ENCODE measurements at regions not wholly inside any gene's neighbourhood (a gene's known extent, or its start where the extent isn't known, plus 50 kb on each side); places are given as distances from the start of the nearest gene placed in this dataset.

DNA sequence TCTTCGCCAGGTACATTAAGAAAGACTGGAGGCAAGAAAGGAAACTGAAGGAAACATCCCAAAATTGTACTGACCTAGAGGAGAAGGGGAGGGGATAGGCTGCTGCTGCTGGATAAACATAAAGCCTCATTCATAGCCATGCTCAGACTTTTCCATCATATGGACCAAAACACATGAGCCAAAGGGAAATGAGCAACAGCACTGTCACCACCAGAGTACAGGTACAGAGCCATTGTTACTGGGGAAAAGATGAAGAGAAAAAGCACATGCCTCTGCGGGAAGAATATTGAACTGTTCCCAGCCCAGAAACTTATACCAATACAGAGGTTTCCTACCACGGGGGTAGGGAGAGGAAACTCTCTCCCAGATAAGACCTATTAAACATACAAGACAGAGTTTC, 861.9 kb downstream of the NTRK3 start:
- DNase-seq (no peak), ATAC-seq (no peak)
- TF ChIP-seq, protein P1, sequence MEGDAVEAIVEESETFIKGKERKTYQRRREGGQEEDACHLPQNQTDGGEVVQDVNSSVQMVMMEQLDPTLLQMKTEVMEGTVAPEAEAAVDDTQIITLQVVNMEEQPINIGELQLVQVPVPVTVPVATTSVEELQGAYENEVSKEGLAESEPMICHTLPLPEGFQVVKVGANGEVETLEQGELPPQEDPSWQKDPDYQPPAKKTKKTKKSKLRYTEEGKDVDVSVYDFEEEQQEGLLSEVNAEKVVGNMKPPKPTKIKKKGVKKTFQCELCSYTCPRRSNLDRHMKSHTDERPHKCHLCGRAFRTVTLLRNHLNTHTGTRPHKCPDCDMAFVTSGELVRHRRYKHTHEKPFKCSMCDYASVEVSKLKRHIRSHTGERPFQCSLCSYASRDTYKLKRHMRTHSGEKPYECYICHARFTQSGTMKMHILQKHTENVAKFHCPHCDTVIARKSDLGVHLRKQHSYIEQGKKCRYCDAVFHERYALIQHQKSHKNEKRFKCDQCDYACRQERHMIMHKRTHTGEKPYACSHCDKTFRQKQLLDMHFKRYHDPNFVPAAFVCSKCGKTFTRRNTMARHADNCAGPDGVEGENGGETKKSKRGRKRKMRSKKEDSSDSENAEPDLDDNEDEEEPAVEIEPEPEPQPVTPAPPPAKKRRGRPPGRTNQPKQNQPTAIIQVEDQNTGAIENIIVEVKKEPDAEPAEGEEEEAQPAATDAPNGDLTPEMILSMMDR (IDR thresholded peaks at IDR 0.05), result no peak
- no peak for TF ChIP-seq POLR2A (IDR thresholded peaks at IDR 0.05)
- H3K27me3 ChIP-seq, result no peaks in the 10 kb centered on the region
- H3K4me3 ChIP-seq, result no peak overlapping the region
- no peaks in the 10 kb centered on the region for H3K4me1 ChIP-seq
- intact Hi-C loops (cut with DNase I), result no loop called here
- no peak overlapping the region for H3K27ac ChIP-seq
- no peaks in the 10 kb centered on the region for H3K36me3 ChIP-seq (replicated peaks in 1 of 2; ENCODE audit: insufficient read depth in 1 of 2, low read depth in 2 of 2)
- no peaks in the 10 kb centered on the region for H3K9me3 ChIP-seq
- WGBS, 2 donors, result 41 to 46% methylated on average over 3 of the region's 3 CpGs

DNA sequence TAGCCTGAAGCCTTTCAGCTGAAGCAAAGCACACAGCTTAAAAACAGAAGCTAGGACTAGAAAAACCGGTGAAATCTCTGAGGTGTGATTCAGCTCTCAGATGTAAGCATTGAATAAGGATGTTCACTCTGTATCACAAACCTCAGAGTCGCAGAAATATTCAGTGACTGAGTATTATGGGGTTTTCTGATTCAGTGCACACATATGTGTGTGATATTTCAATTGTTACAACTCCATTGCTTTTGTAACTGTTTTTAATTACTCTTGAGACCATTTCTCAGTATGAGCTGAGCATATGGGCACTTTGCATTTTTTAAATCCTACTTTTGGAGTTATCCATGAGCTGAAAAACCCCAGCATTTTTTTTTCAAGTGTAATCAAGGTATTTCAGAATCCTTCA, 868.8 kb downstream of the NTRK3 start:
- WGBS, 2 donors, result 54 to 55% methylated on average over 2 of the region's 2 CpGs
- ATAC-seq (no peak), DNase-seq (no peak)
- Histone ChIP-seq H3K4me3 (no peak overlapping the region), H3K36me3 (replicated peaks in 1 of 2; ENCODE audit: insufficient read depth in 1 of 2, low read depth in 2 of 2) (no peaks in the 10 kb centered on the region), H3K9me3 (no peaks in the 10 kb centered on the region), H3K27ac (no peak overlapping the region), H3K4me1 (no peaks in the 10 kb centered on the region), H3K27me3 (no peaks in the 10 kb centered on the region)
- intact Hi-C loops (cut with DNase I), result no loop called here
- no peak for TF ChIP-seq POLR2A (IDR thresholded peaks at IDR 0.05)
- TF ChIP-seq, protein P1 (IDR thresholded peaks at IDR 0.05), result no peak

DNA sequence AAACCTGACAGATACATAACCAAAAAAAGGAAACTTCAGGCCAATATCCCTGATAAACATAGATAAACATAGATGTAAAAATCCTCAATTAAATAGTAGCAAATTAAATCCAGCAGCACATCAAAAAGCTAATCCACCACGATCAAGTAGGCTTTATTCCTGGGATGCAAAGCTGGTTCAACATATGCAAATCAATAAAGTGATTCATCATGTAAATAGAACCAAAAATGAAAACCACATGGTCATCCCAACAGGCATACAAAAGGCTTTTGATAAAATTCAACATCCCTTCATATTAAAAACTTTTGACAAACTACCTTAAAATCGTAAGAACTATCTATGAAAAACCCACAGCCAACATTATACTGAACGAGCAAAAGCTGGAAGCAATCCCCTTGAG, 882.2 kb downstream of the NTRK3 start:
- Histone ChIP-seq H3K4me3 (no peak overlapping the region), H3K36me3 (replicated peaks in 1 of 2; ENCODE audit: insufficient read depth in 1 of 2, low read depth in 2 of 2) (no peaks in the 10 kb centered on the region), H3K9me3 (peaks cover 0 to 6% (median 0%) of the 10 kb centered on the region in 3 donors), H3K27ac (no peak overlapping the region), H3K4me1 (no peaks in the 10 kb centered on the region), H3K27me3 (no peaks in the 10 kb centered on the region)
- no peak for DNase-seq
- WGBS, 2 donors, result 14 to 26% methylated on average over 3 of the region's 3 CpGs
- intact Hi-C loops (cut with DNase I), result no loop called here
- TF ChIP-seq, protein P1 (IDR thresholded peaks at IDR 0.05), result no peak
- no peak for TF ChIP-seq POLR2A (IDR thresholded peaks at IDR 0.05)
- no peak for ATAC-seq

DNA sequence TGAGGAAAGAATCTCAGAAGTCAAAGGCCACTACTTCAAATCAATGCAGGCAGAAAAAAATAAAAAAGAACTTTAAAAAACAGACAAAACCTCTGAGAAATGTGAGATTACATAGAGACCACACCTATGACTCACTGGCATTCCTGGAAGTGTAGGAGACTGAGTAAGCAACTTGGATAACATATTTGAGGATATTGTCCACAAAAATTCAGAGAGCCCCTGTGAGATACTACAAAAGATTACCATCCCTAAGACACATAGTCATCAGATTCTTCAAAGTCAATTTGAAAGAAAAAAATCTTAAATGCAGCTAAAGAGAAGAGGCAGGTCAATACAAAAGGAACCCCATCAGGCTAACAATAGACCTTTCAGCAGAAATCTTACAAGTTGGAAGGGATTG, 887.3 kb downstream of the NTRK3 start:
- intact Hi-C loops (cut with DNase I), result no loop called here
- no peak for ATAC-seq
- no peaks in the 10 kb centered on the region for H3K4me1 ChIP-seq
- TF ChIP-seq, protein P1 (IDR thresholded peaks at IDR 0.05), result no peak
- peaks cover 0 to 6% (median 0%) of the 10 kb centered on the region in 3 donors for H3K9me3 ChIP-seq
- no peak overlapping the region for H3K27ac ChIP-seq
- no peak overlapping the region for H3K4me3 ChIP-seq
- no peaks in the 10 kb centered on the region for H3K36me3 ChIP-seq (replicated peaks in 1 of 2; ENCODE audit: insufficient read depth in 1 of 2, low read depth in 2 of 2)
- DNase-seq, result no peak
- no peaks in the 10 kb centered on the region for H3K27me3 ChIP-seq

DNA sequence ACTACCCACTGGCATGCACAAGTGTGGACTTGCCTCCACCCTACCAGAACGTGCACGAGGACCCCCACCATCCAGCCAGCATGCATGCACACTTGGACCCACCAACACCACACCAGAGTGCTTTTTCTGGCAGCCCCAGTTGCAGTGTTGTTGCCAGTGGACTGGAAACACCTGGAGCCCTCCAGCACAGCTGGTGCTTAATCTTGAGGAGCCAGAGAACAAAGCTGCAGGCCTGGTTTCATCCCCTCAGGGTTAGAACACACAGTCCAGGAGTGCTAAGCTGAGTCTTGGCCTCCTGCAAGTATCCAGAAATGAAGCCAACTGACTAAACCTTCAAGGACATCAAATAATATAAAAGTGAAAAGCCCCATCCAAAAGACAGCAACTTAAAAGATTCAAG, 888.0 kb downstream of the NTRK3 start:
- no peaks in the 10 kb centered on the region for H3K4me1 ChIP-seq
- TF ChIP-seq, protein P1 (IDR thresholded peaks at IDR 0.05), result no peak
- H3K27me3 ChIP-seq, result no peaks in the 10 kb centered on the region
- DNase-seq (no peak), ATAC-seq (no peak)
- H3K4me3 ChIP-seq, result no peak overlapping the region
- 54 to 55% methylated on average over 2 of the region's 2 CpGs for WGBS, 2 donors
- H3K27ac ChIP-seq, result no peak overlapping the region
- intact Hi-C loops (cut with DNase I), result no loop called here
- peaks cover 0 to 5% (median 0%) of the 10 kb centered on the region in 3 donors for H3K9me3 ChIP-seq
- H3K36me3 ChIP-seq (replicated peaks in 1 of 2; ENCODE audit: insufficient read depth in 1 of 2, low read depth in 2 of 2), result no peaks in the 10 kb centered on the region

Data from body of pancreas (tissue), 4 donors.